Brain microvascular endothelial cell (primary cell): ENCODE measurements at regions not wholly inside any gene's neighbourhood (a gene's known extent, or its start where the extent isn't known, plus 50 kb on each side); places are given as distances from the start of the nearest gene placed in this dataset.

Experiments used
- DNase-seq: peaks from one replicate; pipeline ENCODE4 v3.0.0-alpha.2; 2020
- H3K27ac ChIP-seq: fragments of 250-450 bp; sonication (Bioruptor Pico); 2 replicates; pipeline ENCODE4 v1.5.1; 2020; ENCODE audit warnings: mild to moderate bottlenecking, moderate library complexity
- H3K27me3 ChIP-seq: fragments of 250-450 bp; sonication (Bioruptor Pico); replicated peaks from 2 replicates; pipeline ENCODE4 v1.5.1; 2020; ENCODE audit warnings: mild to moderate bottlenecking
- H3K36me3 ChIP-seq: fragments of 250-450 bp; sonication (Bioruptor Pico); replicated peaks from 2 replicates; pipeline ENCODE4 v1.5.1; 2020; ENCODE audit warnings: mild to moderate bottlenecking
- H3K4me3 ChIP-seq: 2 replicates; pipeline ENCODE4 v1.5.1; 2011; ENCODE audit warnings: low read depth, mild to moderate bottlenecking, control low read depth, low read length, moderate library complexity
- CTCF ChIP-seq: IDR thresholded peaks from 2 replicates; pipeline ENCODE4 v1.5.1; 2011; ENCODE audit warnings: low read depth, mild to moderate bottlenecking, moderate library complexity, low read length, control low read depth, inconsistent platforms; ENCODE audit errors: missing control alignments
- in situ Hi-C: cut with HindIII; loops from 2 replicates; pipeline ENCODE4 v1.10.0; 2017; ENCODE audit warnings: low sequenced_read_pairs, low pct_ligation_motif_present

- no peak overlapping the region for H3K4me3 ChIP-seq
- no peaks in the 10 kb centered on the region for H3K27me3 ChIP-seq
- no peak overlapping the region for H3K27ac ChIP-seq
- in situ Hi-C loops, result no loop called here
- TF ChIP-seq CTCF, result no peak
- H3K36me3 ChIP-seq, result no peaks in the 10 kb centered on the region
- DNase-seq, result no peak
Observed at GRCh38 chr2:138223319-138223718, 259.0 kb downstream of the HNMT start.

- H3K27me3 ChIP-seq, result no peaks in the 10 kb centered on the region
- TF ChIP-seq CTCF, result no peak
- no peaks in the 10 kb centered on the region for H3K36me3 ChIP-seq
- in situ Hi-C loops, result no loop called here
- H3K27ac ChIP-seq, result no peak overlapping the region
- DNase-seq, result no peak
- H3K4me3 ChIP-seq, result no peak overlapping the region
Observed at GRCh38 chr2:138227195-138227594, 262.9 kb downstream of the HNMT start.

GRCh38 chr2:138228101-138228500 lies 263.8 kb downstream of the HNMT start:
- in situ Hi-C loops, result no loop called here
- no peak overlapping the region for H3K27ac ChIP-seq
- no peaks in the 10 kb centered on the region for H3K27me3 ChIP-seq
- no peak overlapping the region for H3K4me3 ChIP-seq
- no peaks in the 10 kb centered on the region for H3K36me3 ChIP-seq
- no peak for DNase-seq
- TF ChIP-seq CTCF, result no peak

GRCh38 chr2:138234265-138234664 lies 267.3 kb upstream of the SPOPL start:
- no peak for DNase-seq
- no peak overlapping the region for H3K4me3 ChIP-seq
- no peaks in the 10 kb centered on the region for H3K36me3 ChIP-seq
- in situ Hi-C loops, result no loop called here
- no peak overlapping the region for H3K27ac ChIP-seq
- no peaks in the 10 kb centered on the region for H3K27me3 ChIP-seq
- no peak for TF ChIP-seq CTCF

- no peak for TF ChIP-seq CTCF
- in situ Hi-C loops, result no loop called here
- Histone ChIP-seq H3K4me3 (no peak overlapping the region), H3K27me3 (no peaks in the 10 kb centered on the region), H3K36me3 (no peaks in the 10 kb centered on the region), H3K27ac (no peak overlapping the region)
- DNase-seq, result no peak
Observed at GRCh38 chr2:138235041-138235440, 266.5 kb upstream of the SPOPL start.

DNA sequence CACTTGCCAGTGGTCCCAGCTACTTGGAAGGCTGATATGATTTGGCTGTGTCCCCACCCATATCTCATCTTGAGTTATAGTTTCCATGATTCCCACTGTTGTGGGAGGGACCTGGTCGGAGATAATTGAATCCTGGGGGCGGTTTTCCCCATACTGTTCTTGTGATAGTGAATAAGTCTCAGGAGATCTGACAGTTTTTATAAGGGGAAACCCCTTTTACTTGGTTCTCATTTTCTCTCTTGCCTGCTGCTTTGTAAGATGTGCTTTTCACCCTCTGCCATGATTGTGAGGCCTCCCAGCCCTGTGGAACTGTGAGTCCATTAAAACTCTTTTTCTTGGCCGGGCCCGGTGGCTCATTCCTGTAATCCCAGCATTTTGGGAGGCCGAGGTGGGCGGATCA lies 265.4 kb upstream of the SPOPL start:
- DNase-seq, result no peak
- no peaks in the 10 kb centered on the region for H3K27me3 ChIP-seq
- H3K4me3 ChIP-seq, result no peak overlapping the region
- in situ Hi-C loops, result no loop called here
- no peak overlapping the region for H3K27ac ChIP-seq
- TF ChIP-seq CTCF, result no peak
- H3K36me3 ChIP-seq, result no peaks in the 10 kb centered on the region
